Amniotic epithelial cell (primary cell): ENCODE measurements at regions not wholly inside any gene's neighbourhood (a gene's known extent, or its start where the extent isn't known, plus 50 kb on each side); places are given as distances from the start of the nearest gene placed in this dataset.

Source experiments
- DNase-seq: peaks from one replicate; pipeline ENCODE4 v3.0.0-alpha.2; 2010; ENCODE audit warnings: low read depth

GRCh38 chr3:64945171-64945729 lies 257.4 kb upstream of the ADAMTS9 start:
- peak; percentile 55 for DNase-seq

- no peak for DNase-seq
Observed at GRCh38 chr3:64943866-64944265, 256.1 kb upstream of the ADAMTS9 start.

- DNase-seq: no peak
Observed at GRCh38 chr3:64940596-64941348, 253.0 kb upstream of the ADAMTS9 start.

- no peak for DNase-seq
Observed at GRCh38 chr3:64939747-64940450, 252.1 kb upstream of the ADAMTS9 start.

GRCh38 chr3:64939309-64939708 lies 251.5 kb upstream of the ADAMTS9 start:
- DNase-seq: no peak

- no peak for DNase-seq
Observed at GRCh38 chr3:64936556-64936955, 248.8 kb upstream of the ADAMTS9 start.

- no peak for DNase-seq
Observed at GRCh38 chr3:64935971-64936370, 248.2 kb upstream of the ADAMTS9 start.

GRCh38 chr3:64932666-64933342 lies 245.0 kb upstream of the ADAMTS9 start:
- DNase-seq: no peak

- DNase-seq: no peak
Observed at GRCh38 chr3:64932016-64932518, 244.3 kb upstream of the ADAMTS9 start.

- DNase-seq: no peak
Observed at GRCh38 chr3:64930891-64931290, 243.1 kb upstream of the ADAMTS9 start.

GRCh38 chr3:64928683-64929082 lies 240.9 kb upstream of the ADAMTS9 start:
- DNase-seq: no peak

- DNase-seq: no peak
Observed at GRCh38 chr3:64927689-64928088, 239.9 kb upstream of the ADAMTS9 start.

GRCh38 chr3:64925575-64925974 lies 237.8 kb upstream of the ADAMTS9 start:
- no peak for DNase-seq

GRCh38 chr3:64924961-64925360 lies 237.2 kb upstream of the ADAMTS9 start:
- no peak for DNase-seq

- DNase-seq: no peak
Observed at GRCh38 chr3:64922213-64922612, 234.4 kb upstream of the ADAMTS9 start.

GRCh38 chr3:64921281-64922065 lies 233.7 kb upstream of the ADAMTS9 start:
- DNase-seq: peak; percentile 69

GRCh38 chr3:64919934-64920333 lies 232.1 kb upstream of the ADAMTS9 start:
- DNase-seq: no peak

- DNase-seq: peak; percentile 92
Observed at GRCh38 chr3:64918989-64919388, 231.2 kb upstream of the ADAMTS9 start.

GRCh38 chr3:64917914-64918453 lies 230.2 kb upstream of the ADAMTS9 start:
- no peak for DNase-seq

GRCh38 chr3:64916937-64917336 lies 229.1 kb upstream of the ADAMTS9 start:
- DNase-seq: no peak

- DNase-seq: no peak
Observed at GRCh38 chr3:64916192-64916798, 228.5 kb upstream of the ADAMTS9 start.
